Stomach (tissue), 8 donors: ENCODE measurements at regions not wholly inside any gene's neighbourhood (a gene's known extent, or its start where the extent isn't known, plus 50 kb on each side); places are given as distances from the start of the nearest gene placed in this dataset.
"Not testable (repeated sequence)": the region's sequence is repeated elsewhere in the genome, so short reads cannot be mapped to it uniquely, and the experiment has no call there.

ENCODE experiments used
- DNase-seq, 2 donors: peaks; one replicate each; pipeline versions ENCODE4 v3.0.0 to v3.0.0-alpha.2; 2013 to 2019
- H3K27ac ChIP-seq, 5 donors: fragments of 200-600 bp in 4 of 5; sonication (generic) in 4 of 5; one replicate each; pipeline ENCODE4 v1.5.1; 2013 to 2019; ENCODE audit warnings: mild to moderate bottlenecking in 1 of 5, moderate library complexity in 1 of 5
- H3K27me3 ChIP-seq, 3 donors: fragments of 200-600 bp; sonication (generic); one replicate each; pipeline ENCODE4 v1.5.1; 2017 to 2019; ENCODE audit warnings: mixed run types in 1 of 3
- H3K36me3 ChIP-seq, 4 donors: fragments of 200-600 bp; sonication (generic); 1 replicate in 3 of 4; 2 replicates in 1 of 4; pipeline ENCODE4 v1.5.1; 2016 to 2019
- H3K4me1 ChIP-seq, 4 donors: fragments of 200-600 bp; sonication (generic); one replicate each; pipeline ENCODE4 v1.5.1; 2016 to 2019
- H3K4me3 ChIP-seq, 4 donors: fragments of 200-600 bp; sonication (generic) in 3 of 4; one replicate each; pipeline ENCODE4 v1.5.1; 2016 to 2019; ENCODE audit warnings: mild to moderate bottlenecking in 1 of 4
- H3K9me3 ChIP-seq, 4 donors: fragments of 200-600 bp; sonication (generic); one replicate each; pipeline ENCODE4 v1.5.1; 2016 to 2019
- EP300 ChIP-seq: sonication (generic); formaldehyde crosslinking; IDR thresholded peaks from one replicate; pipeline ENCODE4 v1.6.1; 2017; ENCODE audit warnings: antibody characterized with exemption
- POLR2A ChIP-seq, 4 donors: fragments of 450-650 bp; IDR thresholded peaks; one replicate each; pipeline ENCODE4 v1.6.1; 2016; ENCODE audit warnings: antibody characterized with exemption in 4 of 4, control low read depth in 2 of 4, mild to moderate bottlenecking in 1 of 4, moderate library complexity in 1 of 4
- POLR2AphosphoS5 ChIP-seq, 3 donors: sonication (generic); formaldehyde crosslinking; IDR thresholded peaks; one replicate each; pipeline ENCODE4 v1.6.1; 2016; ENCODE audit warnings: antibody characterized with exemption in 3 of 3
- WGBS, 5 donors: extraction: QIAGEN DNeasy Blood & Tissue Kit in 3 of 5; methylation state at CpG; one replicate each; pipeline versions ENCODE4 v1.1.5 to v1.1.7; 2013 to 2018; 5-methylcytosine and 5-hydroxymethylcytosine counted together
- intact Hi-C: fragments of 100-400 bp; cut with DNase I; formaldehyde crosslinking; loops from one replicate; pipeline ENCODE4 v1.15.1; 2023; ENCODE audit warnings: low total_unique reads
- TF ChIP-seq, protein P1 (sequence below), 7 experiments: fragments of 450-650 bp in 4 of 7; fragments of 200-600 bp in 3 of 7; sonication (generic) in 3 of 7; IDR thresholded peaks; one replicate each; pipeline ENCODE4 v1.5.1; 2016 to 2019; ENCODE audit warnings: antibody characterized with exemption in 7 of 7, control low read depth in 2 of 7, mild to moderate bottlenecking in 1 of 7
- donor health status: healthy with polysubstance abuse.
- donor health status: Bipolar disorder and iron deficiency.
- donor health status: healthy.

DNA sequence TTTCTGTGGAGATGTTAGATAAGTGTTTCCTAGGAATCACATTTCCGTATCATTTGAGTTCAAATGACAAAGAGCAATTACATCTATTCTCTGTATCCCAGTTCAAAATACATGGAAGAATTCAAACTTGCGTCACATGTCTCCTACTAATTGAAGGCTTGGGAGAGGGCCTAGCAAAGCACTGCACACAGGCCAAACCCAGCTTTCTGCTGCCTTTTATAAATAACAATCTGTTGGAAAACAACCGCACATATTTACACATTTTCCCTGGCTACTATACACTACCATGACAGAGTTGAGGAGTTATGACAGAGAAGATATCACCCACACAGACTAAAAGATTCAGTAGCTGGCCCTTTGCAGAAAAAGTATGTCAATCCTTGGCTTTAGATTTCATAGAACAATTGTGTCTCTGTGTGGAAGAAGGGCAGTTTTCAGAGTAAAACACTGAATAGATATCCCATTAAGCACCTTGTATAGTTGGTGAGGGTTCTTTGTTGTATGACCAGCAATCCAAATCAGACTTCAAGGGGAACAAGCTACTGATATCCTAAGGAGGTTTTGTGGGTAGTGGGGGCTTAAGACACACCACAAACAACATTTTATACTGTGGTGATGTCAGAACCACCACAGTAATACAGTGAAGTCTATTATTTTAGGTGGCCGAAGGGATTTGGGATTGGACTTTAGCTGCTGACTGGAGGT is 861.3 kb downstream of the CCDC85A start:
- TF ChIP-seq EP300 (no peak), POLR2AphosphoS5 (IDR thresholded peaks at IDR 0.05) (no peak), POLR2A (IDR thresholded peaks at IDR 0.05) (no peak)
- TF ChIP-seq, protein P1, sequence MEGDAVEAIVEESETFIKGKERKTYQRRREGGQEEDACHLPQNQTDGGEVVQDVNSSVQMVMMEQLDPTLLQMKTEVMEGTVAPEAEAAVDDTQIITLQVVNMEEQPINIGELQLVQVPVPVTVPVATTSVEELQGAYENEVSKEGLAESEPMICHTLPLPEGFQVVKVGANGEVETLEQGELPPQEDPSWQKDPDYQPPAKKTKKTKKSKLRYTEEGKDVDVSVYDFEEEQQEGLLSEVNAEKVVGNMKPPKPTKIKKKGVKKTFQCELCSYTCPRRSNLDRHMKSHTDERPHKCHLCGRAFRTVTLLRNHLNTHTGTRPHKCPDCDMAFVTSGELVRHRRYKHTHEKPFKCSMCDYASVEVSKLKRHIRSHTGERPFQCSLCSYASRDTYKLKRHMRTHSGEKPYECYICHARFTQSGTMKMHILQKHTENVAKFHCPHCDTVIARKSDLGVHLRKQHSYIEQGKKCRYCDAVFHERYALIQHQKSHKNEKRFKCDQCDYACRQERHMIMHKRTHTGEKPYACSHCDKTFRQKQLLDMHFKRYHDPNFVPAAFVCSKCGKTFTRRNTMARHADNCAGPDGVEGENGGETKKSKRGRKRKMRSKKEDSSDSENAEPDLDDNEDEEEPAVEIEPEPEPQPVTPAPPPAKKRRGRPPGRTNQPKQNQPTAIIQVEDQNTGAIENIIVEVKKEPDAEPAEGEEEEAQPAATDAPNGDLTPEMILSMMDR (IDR thresholded peaks at IDR 0.05): no peak
- Histone ChIP-seq H3K27me3 (no peaks in the 10 kb centered on the region), H3K4me3 (no peak overlapping the region), H3K27ac (no peak overlapping the region), H3K36me3 (no peaks in the 10 kb centered on the region), H3K4me1 (no peaks in the 10 kb centered on the region), H3K9me3 (no peaks in the 10 kb centered on the region)
- DNase-seq: no peak
- 71 to 77% (median 76%) methylated on average over 4 of the region's 4 CpGs for WGBS, 5 donors
- intact Hi-C loops: no loop called here

DNA sequence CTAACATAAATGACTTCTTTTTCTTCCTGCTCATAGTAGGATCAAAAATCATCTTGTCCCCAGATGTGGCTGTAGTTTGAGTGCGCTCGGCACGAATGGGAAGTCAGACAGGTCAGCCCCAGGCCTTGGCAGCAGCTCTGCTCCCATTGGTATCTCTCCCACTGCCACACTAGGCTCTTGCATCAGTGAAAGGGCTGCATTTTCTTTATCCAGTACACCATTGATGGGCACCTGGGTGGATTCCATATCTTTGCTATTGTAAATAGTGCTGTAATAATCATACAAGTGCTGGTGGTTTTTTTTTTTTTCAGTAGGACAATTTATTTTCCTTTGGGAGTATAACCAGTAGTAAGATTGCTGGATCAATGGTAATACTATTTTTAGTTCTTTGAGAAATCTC is 865.5 kb downstream of the CCDC85A start:
- 73 to 95% (median 89%) methylated on average over 3 of the region's 3 CpGs for WGBS, 5 donors
- Histone ChIP-seq H3K36me3 (no peaks in the 10 kb centered on the region), H3K27me3 (no peaks in the 10 kb centered on the region), H3K27ac (no peak overlapping the region), H3K9me3 (no peaks in the 10 kb centered on the region), H3K4me1 (no peaks in the 10 kb centered on the region), H3K4me3 (no peak overlapping the region)
- intact Hi-C loops: no loop called here
- no peak for TF ChIP-seq POLR2A (IDR thresholded peaks at IDR 0.05)
- TF ChIP-seq, protein P1 (IDR thresholded peaks at IDR 0.05): no peak
- TF ChIP-seq POLR2AphosphoS5 (IDR thresholded peaks at IDR 0.05): no peak
- TF ChIP-seq EP300: no peak
- DNase-seq: no peak

- no peaks in the 10 kb centered on the region for H3K4me1 ChIP-seq
- H3K9me3 ChIP-seq: no peaks in the 10 kb centered on the region
- no peaks in the 10 kb centered on the region for H3K36me3 ChIP-seq
- intact Hi-C loops: no loop called here
- no peak overlapping the region for H3K4me3 ChIP-seq
- no peaks in the 10 kb centered on the region for H3K27me3 ChIP-seq
- TF ChIP-seq, protein P1 (IDR thresholded peaks at IDR 0.05): no peak
- TF ChIP-seq EP300 (no peak), POLR2A (IDR thresholded peaks at IDR 0.05) (no peak), POLR2AphosphoS5 (IDR thresholded peaks at IDR 0.05) (no peak)
- 33 to 60% (median 51%) methylated on average over 3 of the region's 3 CpGs for WGBS, 5 donors
- DNase-seq: no peak
- H3K27ac ChIP-seq: no peak overlapping the region
Measured at GRCh38 chr2:57050007-57050406, 866.2 kb downstream of the CCDC85A start.

GRCh38 chr2:57066301-57066700 is 882.5 kb downstream of the CCDC85A start:
- DNase-seq, H3K27me3 ChIP-seq, H3K4me3 ChIP-seq, H3K9me3 ChIP-seq, H3K4me1 ChIP-seq, H3K36me3 ChIP-seq, H3K27ac ChIP-seq, intact Hi-C loops: not testable (repeated sequence)
- WGBS, 5 donors: 58 to 91% (median 82%) methylated on average over 1 of the region's 1 CpG

GRCh38 chr2:57075226-57075625 is 891.4 kb downstream of the CCDC85A start:
- Histone ChIP-seq H3K9me3 (no peaks in the 10 kb centered on the region), H3K4me1 (no peaks in the 10 kb centered on the region), H3K27me3 (no peaks in the 10 kb centered on the region), H3K36me3 (no peaks in the 10 kb centered on the region), H3K4me3 (no peak overlapping the region), H3K27ac (no peak overlapping the region)
- TF ChIP-seq, protein P1 (IDR thresholded peaks at IDR 0.05): no peak
- TF ChIP-seq POLR2A (IDR thresholded peaks at IDR 0.05): no peak
- intact Hi-C loops: no loop called here
- DNase-seq: no peak
